ENCODE measurements at regions not wholly inside any gene's neighbourhood (a gene's known extent, or its start where the extent isn't known, plus 50 kb on each side); places are given as distances from the start of the nearest gene placed in this dataset.

GRCh38 chr13:44301639-44302015, 72.0 kb upstream of the SERP2 start:
- no CpG with 5 or more reads among the region's 4 CpGs for WGBS (ENCODE audit: extremely low coverage, insufficient read length, low lambda C conversion rate)
- H3K27me3 ChIP-seq (ENCODE audit: insufficient read depth, low read length), result peaks cover 6% of the 10 kb centered on the region; the same call in 1 of the 2 replicates

More at GRCh38 chr13:44301639-44302015, 72.0 kb upstream of the SERP2 start:
- Histone ChIP-seq H4K20me1 (ENCODE audit: control insufficient read depth, insufficient read depth, insufficient read length) (no peaks in the 10 kb centered on the region), H3K4ac (ENCODE audit: low read depth, low read length) (no peak overlapping the region), H3K9ac (ENCODE audit: extremely low read depth, insufficient read length, low read length) (no peak overlapping the region), H3K4me1 (ENCODE audit: insufficient read depth, low read length) (peaks cover 6% of the 10 kb centered on the region; the same call in 1 of the 2 replicates), H4K5ac (ENCODE audit: insufficient read length, low read depth, low read length) (no peak overlapping the region), H3K79me2 (ENCODE audit: insufficient read depth, low read length) (no peaks in the 10 kb centered on the region), H3K27ac (ENCODE audit: insufficient read length, low read depth, low read length) (no peak overlapping the region), H3T11ph (ENCODE audit: low read length) (no peak overlapping the region), H4K8ac (replicated peaks; ENCODE audit: insufficient read length, low read depth, low read length) (no peak overlapping the region), H3K9me3 (ENCODE audit: control insufficient read depth, low read depth, low read length) (no peaks in the 10 kb centered on the region), H2AFZ (ENCODE audit: low read length) (no peak overlapping the region), H4K91ac (ENCODE audit: insufficient read length, low read depth, low read length) (no peak overlapping the region), H2BK120ac (ENCODE audit: low read depth, low read length, poor library complexity, severe bottlenecking) (no peak overlapping the region), H3K23me2 (ENCODE audit: insufficient read length, low read depth, low read length, poor library complexity, severe bottlenecking) (peaks cover 6% of the 10 kb centered on the region), H2BK5ac (ENCODE audit: insufficient read length, low read length) (no peak overlapping the region), H3K23ac (ENCODE audit: insufficient read length, low read depth, low read length) (no peak overlapping the region), H3K18ac (ENCODE audit: insufficient read length, low read depth, low read length) (no peak overlapping the region), H3K56ac (ENCODE audit: insufficient read length, low read depth, low read length) (no peak overlapping the region), H2AK5ac (ENCODE audit: insufficient read length, low read length) (no peak overlapping the region), H2BK15ac (ENCODE audit: low read depth, low read length) (no peak overlapping the region), H2BK20ac (ENCODE audit: low read depth, low read length, poor library complexity, severe bottlenecking) (no peak overlapping the region), H3K4me2 (ENCODE audit: insufficient read depth, insufficient read length, low read length) (no peak overlapping the region), H3K79me1 (ENCODE audit: insufficient read depth, low read depth, low read length, poor library complexity, severe bottlenecking) (no peaks in the 10 kb centered on the region), H3K14ac (ENCODE audit: insufficient read depth, low read length) (no peak overlapping the region; the same call in 1 of the 2 replicates), H2BK12ac (ENCODE audit: insufficient read length, low read depth, low read length) (no peak overlapping the region)
- TF ChIP-seq CTCF (conservative IDR thresholded peaks at IDR 0.05), result no peak
- H3K27ac Mint-ChIP-seq, result no peak overlapping the region
- peaks cover 26 to 32% of the 10 kb centered on the region in 2 experiments for H3K4me1 Mint-ChIP-seq
- no peak for DNase-seq
- H3K9me3 Mint-ChIP-seq, result no peaks in the 10 kb centered on the region
- H3K36me3 Mint-ChIP-seq (ENCODE audit: insufficient read depth in 1 of 3, low read depth in 3 of 3), result no peaks in the 10 kb centered on the region
- H3K4me3 Mint-ChIP-seq, result no peak overlapping the region
- H3K27me3 Mint-ChIP-seq (ENCODE audit: low read depth), result peaks cover 60% of the 10 kb centered on the region

Data from H9 (cell line).